T-helper 2 cell treated with Interferon-gamma antibody and Interleukin-4, amounts not matched to agents 5 μg/mL and 100 μg/mL, for 36 hours (primary cell): ENCODE measurements at regions not wholly inside any gene's neighbourhood (a gene's known extent, or its start where the extent isn't known, plus 50 kb on each side); places are given as distances from the start of the nearest gene placed in this dataset.
A peak's percentile ranks its signal among the peaks of the same experiment; 100 is the strongest.

Source experiments
- DNase-seq: peaks from one replicate; pipeline ENCODE4 v3.0.0; 2021; ENCODE audit warnings: low spot score
- H3K27ac Mint-ChIP-seq: one replicate; pipeline ENCODE4 v1.8.0; 2021; ENCODE audit warnings: mild to moderate bottlenecking, mixed read lengths
- H3K27me3 Mint-ChIP-seq: one replicate; pipeline ENCODE4 v1.8.0; 2021; ENCODE audit warnings: low read depth, mixed read lengths
- H3K36me3 Mint-ChIP-seq: one replicate; pipeline ENCODE4 v1.8.0; 2021; ENCODE audit warnings: low read depth, mixed read lengths
- H3K4me1 Mint-ChIP-seq: one replicate; pipeline ENCODE4 v1.8.0; 2021; ENCODE audit warnings: low read depth, mixed read lengths
- H3K4me3 Mint-ChIP-seq: one replicate; pipeline ENCODE4 v1.8.0; 2022; ENCODE audit warnings: mild to moderate bottlenecking, moderate library complexity, mixed read lengths
- H3K9me3 Mint-ChIP-seq: one replicate; pipeline ENCODE4 v1.8.0; 2021; ENCODE audit warnings: mixed read lengths

DNA sequence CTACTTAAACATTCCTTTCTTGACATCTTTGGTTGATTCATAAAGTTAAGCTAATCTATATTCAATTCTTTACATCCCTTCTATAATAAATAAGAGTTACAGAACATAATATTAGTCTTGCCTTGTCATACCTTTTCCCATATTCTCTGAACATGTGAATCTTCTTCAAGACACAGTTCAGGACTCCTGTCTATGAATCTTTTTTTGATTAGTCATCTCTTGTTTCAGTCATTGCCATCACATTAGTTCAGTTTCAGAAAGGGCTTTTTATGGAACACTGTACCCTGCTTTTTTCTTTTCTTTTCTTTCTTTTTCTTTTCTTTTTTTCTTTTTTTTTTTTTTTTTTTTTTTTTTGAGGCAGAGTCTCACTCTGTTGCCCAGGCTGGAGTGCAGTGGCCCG is 181.2 kb downstream of the UBE2E3 start:
- Mint-ChIP-seq H3K36me3 (peaks cover 41% of the 10 kb centered on the region), H3K27ac (no peak overlapping the region), H3K4me1 (peaks cover 40% of the 10 kb centered on the region)

DNA sequence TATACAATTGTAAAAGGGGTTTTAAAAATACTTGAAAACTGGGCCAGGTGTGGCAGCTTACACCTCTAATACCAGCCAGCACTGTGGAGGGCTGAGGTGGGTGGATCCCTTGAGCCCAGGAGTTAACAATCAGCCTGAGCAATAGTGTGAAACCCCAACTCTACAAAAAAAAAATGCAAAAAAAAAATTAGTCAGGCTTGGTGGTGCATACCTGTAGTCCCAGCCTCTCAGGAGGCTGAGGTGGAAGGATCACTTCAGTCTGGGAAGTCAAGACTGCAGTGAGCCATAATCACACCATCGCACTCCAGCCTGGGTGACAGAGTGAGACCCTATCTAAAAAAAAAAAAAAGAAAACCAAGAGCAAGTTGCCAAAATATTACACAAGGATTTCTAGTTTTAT is 182.7 kb downstream of the UBE2E3 start:
- Mint-ChIP-seq H3K4me1 (peaks cover 42% of the 10 kb centered on the region), H3K4me3 (peak overlapping the region; percentile 57), H3K27ac (peak overlapping the region; percentile 80), H3K27me3 (no peaks in the 10 kb centered on the region), H3K9me3 (peaks cover 26% of the 10 kb centered on the region), H3K36me3 (peaks cover 47% of the 10 kb centered on the region)
- no peak for DNase-seq

More for the DNA sequence above, 181.2 kb downstream of the UBE2E3 start:
- peaks cover 15% of the 10 kb centered on the region for H3K9me3 Mint-ChIP-seq
- H3K27me3 Mint-ChIP-seq, result no peaks in the 10 kb centered on the region
- DNase-seq, result no peak
- no peak overlapping the region for H3K4me3 Mint-ChIP-seq

- DNase-seq, result no peak
- peak overlapping the region; percentile 80 for H3K27ac Mint-ChIP-seq
- peak overlapping the region; percentile 57 for H3K4me3 Mint-ChIP-seq
- H3K4me1 Mint-ChIP-seq, result peaks cover 40% of the 10 kb centered on the region
- no peaks in the 10 kb centered on the region for H3K27me3 Mint-ChIP-seq
- H3K36me3 Mint-ChIP-seq, result peaks cover 45% of the 10 kb centered on the region
- peaks cover 29% of the 10 kb centered on the region for H3K9me3 Mint-ChIP-seq
These were observed 183.3 kb downstream of the UBE2E3 start for GRCh38 chr2:181163691-181164090.

- H3K4me1 Mint-ChIP-seq, result peaks cover 48% of the 10 kb centered on the region
- peak overlapping the region; percentile 64 for H3K4me3 Mint-ChIP-seq
- no peaks in the 10 kb centered on the region for H3K27me3 Mint-ChIP-seq
- peaks cover 29% of the 10 kb centered on the region for H3K9me3 Mint-ChIP-seq
- DNase-seq, result no peak
- H3K27ac Mint-ChIP-seq, result peak overlapping the region; percentile 95
- peaks cover 47% of the 10 kb centered on the region for H3K36me3 Mint-ChIP-seq
These were observed 184.3 kb downstream of the UBE2E3 start for GRCh38 chr2:181164699-181165098.

GRCh38 chr2:181165199-181165868 is 184.9 kb downstream of the UBE2E3 start:
- Mint-ChIP-seq H3K9me3 (peaks cover 29% of the 10 kb centered on the region), H3K4me1 (peaks cover 53% of the 10 kb centered on the region), H3K4me3 (peak overlapping the region; percentile 64), H3K27me3 (no peaks in the 10 kb centered on the region), H3K36me3 (peaks cover 44% of the 10 kb centered on the region), H3K27ac (peak overlapping the region; percentile 95)
- no peak for DNase-seq

DNA sequence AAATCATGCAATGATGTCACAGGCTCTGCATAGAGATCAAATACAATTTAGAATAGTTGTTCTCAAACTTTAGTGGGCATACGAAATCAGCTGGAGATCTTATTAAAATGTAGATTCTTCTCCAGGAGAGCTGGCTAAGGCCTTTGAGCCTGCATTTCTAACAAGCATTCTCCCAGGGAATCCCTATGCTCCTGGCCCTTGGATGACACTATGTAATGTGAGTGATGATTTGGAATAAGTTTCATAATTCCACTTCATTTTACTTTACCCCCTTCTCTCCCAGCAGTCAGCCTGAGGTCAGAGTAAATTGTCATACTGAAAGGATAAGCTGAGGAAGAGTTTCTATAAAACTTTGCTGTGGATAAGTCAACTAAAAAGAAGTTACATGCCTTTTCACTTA is 189.1 kb downstream of the UBE2E3 start:
- H3K27me3 Mint-ChIP-seq, result no peaks in the 10 kb centered on the region
- H3K27ac Mint-ChIP-seq, result peak overlapping the region; percentile 38
- peak overlapping the region; percentile 15 for H3K4me3 Mint-ChIP-seq
- peaks cover 29% of the 10 kb centered on the region for H3K9me3 Mint-ChIP-seq
- H3K36me3 Mint-ChIP-seq, result peaks cover 51% of the 10 kb centered on the region
- peaks cover 45% of the 10 kb centered on the region for H3K4me1 Mint-ChIP-seq
- no peak for DNase-seq

GRCh38 chr2:181170256-181170655 is 189.9 kb downstream of the UBE2E3 start:
- Mint-ChIP-seq H3K4me1 (peaks cover 45% of the 10 kb centered on the region), H3K27me3 (no peaks in the 10 kb centered on the region), H3K27ac (peak overlapping the region; percentile 72), H3K4me3 (peak overlapping the region; percentile 35), H3K9me3 (peaks cover 29% of the 10 kb centered on the region), H3K36me3 (peaks cover 52% of the 10 kb centered on the region)
- DNase-seq, result no peak

DNA sequence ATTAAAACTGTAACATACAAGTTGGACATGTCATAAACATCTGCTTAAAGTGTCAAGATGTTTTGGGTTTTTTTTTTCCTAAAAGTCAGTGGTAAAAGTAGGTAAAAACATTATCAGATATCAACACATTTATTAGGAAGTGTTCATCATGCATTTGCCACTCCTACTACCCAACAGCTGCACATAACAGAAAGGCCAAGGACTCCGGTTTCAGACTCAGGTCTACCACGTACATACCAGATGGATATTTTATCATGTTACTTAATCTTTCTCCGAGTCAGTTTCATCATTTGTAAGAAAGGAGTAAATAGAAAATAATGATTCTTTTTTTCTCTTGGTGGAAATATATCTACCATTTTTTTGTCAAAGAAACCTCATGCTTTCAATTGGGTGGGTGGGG is 192.3 kb downstream of the UBE2E3 start:
- Mint-ChIP-seq H3K4me1 (peaks cover 50% of the 10 kb centered on the region), H3K9me3 (peaks cover 7% of the 10 kb centered on the region), H3K4me3 (no peak overlapping the region), H3K27me3 (no peaks in the 10 kb centered on the region), H3K27ac (no peak overlapping the region), H3K36me3 (peaks cover 30% of the 10 kb centered on the region)
- DNase-seq, result no peak

GRCh38 chr2:181174611-181175580 is 194.5 kb downstream of the UBE2E3 start:
- Mint-ChIP-seq H3K4me3 (no peak overlapping the region), H3K9me3 (peaks cover 9% of the 10 kb centered on the region), H3K36me3 (peaks cover 32% of the 10 kb centered on the region)

GRCh38 chr2:181176540-181176939 is 196.1 kb downstream of the UBE2E3 start:
- Mint-ChIP-seq H3K27ac (peak overlapping the region; percentile 88), H3K4me3 (peak overlapping the region; percentile 51), H3K9me3 (peaks cover 14% of the 10 kb centered on the region), H3K27me3 (no peaks in the 10 kb centered on the region), H3K4me1 (peaks cover 51% of the 10 kb centered on the region), H3K36me3 (peaks cover 45% of the 10 kb centered on the region)
- DNase-seq, result no peak

More at GRCh38 chr2:181174611-181175580, 194.5 kb downstream of the UBE2E3 start:
- H3K27ac Mint-ChIP-seq, result peak overlapping the region; percentile 46
- H3K4me1 Mint-ChIP-seq, result peaks cover 57% of the 10 kb centered on the region
- no peak for DNase-seq
- H3K27me3 Mint-ChIP-seq, result no peaks in the 10 kb centered on the region

DNA sequence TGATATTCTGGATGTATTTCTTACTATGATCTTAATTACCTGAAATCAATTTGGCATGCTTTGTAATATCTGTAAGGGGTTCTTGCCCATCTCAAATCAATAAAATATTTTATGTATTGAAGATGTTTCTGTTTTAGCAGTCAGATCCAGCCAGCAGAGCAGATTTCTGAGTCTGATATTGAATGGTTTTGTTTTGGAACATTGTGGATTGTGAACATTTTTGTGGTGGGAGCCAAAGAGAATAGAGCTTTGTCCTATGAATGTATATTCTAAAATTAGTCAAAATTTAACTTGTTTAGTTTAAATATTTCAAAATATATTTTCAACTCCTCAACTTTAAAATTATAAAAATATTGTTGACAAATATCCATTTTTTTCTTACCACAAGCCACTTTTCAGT is 197.0 kb downstream of the UBE2E3 start:
- DNase-seq, result no peak
- H3K27ac Mint-ChIP-seq, result peak overlapping the region; percentile 88
- peaks cover 14% of the 10 kb centered on the region for H3K9me3 Mint-ChIP-seq
- H3K27me3 Mint-ChIP-seq, result no peaks in the 10 kb centered on the region
- peaks cover 46% of the 10 kb centered on the region for H3K36me3 Mint-ChIP-seq
- peak overlapping the region; percentile 51 for H3K4me3 Mint-ChIP-seq
- H3K4me1 Mint-ChIP-seq, result peaks cover 51% of the 10 kb centered on the region

GRCh38 chr2:181178130-181178529 is 197.7 kb downstream of the UBE2E3 start:
- peaks cover 51% of the 10 kb centered on the region for H3K4me1 Mint-ChIP-seq

GRCh38 chr2:181178823-181179412 is 198.5 kb downstream of the UBE2E3 start:
- Mint-ChIP-seq H3K27ac (peak overlapping the region; percentile 81), H3K36me3 (peaks cover 40% of the 10 kb centered on the region), H3K9me3 (peaks cover 14% of the 10 kb centered on the region), H3K4me3 (peak overlapping the region; percentile 60), H3K4me1 (peaks cover 53% of the 10 kb centered on the region), H3K27me3 (no peaks in the 10 kb centered on the region)
- no peak for DNase-seq

More at GRCh38 chr2:181178130-181178529, 197.7 kb downstream of the UBE2E3 start:
- Mint-ChIP-seq H3K4me3 (peak overlapping the region; percentile 60), H3K9me3 (peaks cover 14% of the 10 kb centered on the region), H3K27me3 (no peaks in the 10 kb centered on the region), H3K27ac (peak overlapping the region; percentile 81), H3K36me3 (peaks cover 47% of the 10 kb centered on the region)
- DNase-seq, result peak; percentile 29
